ENCODE measurements at regions not wholly inside any gene's neighbourhood (a gene's known extent, or its start where the extent isn't known, plus 50 kb on each side); places are given as distances from the start of the nearest gene placed in this dataset.

GRCh38 chr2:2568411-2568810, 237.3 kb upstream of the MYT1L start:
- TF ChIP-seq CTCF (IDR thresholded peaks at IDR 0.05 in 2 of 3, conservative IDR thresholded peaks at IDR 0.05 in 1 of 3; ENCODE audit: control insufficient read depth in 2 of 3, extremely low read depth in 1 of 3, insufficient read depth in 1 of 3, low read depth in 3 of 3, low read length in 3 of 3) (no peak), SIN3A (IDR thresholded peaks at IDR 0.05; ENCODE audit: low read depth, low read length) (no peak), NFYB (IDR thresholded peaks at IDR 0.05; ENCODE audit: insufficient read depth, low read depth, low read length) (no peak)

Measured in GM12878 (cell line).